GM18867 (cell line): ENCODE measurements at regions not wholly inside any gene's neighbourhood (a gene's known extent, or its start where the extent isn't known, plus 50 kb on each side); places are given as distances from the start of the nearest gene placed in this dataset.

Source experiments
- ATAC-seq: cut with Tn5 transposase; IDR thresholded peaks from one replicate; pipeline ENCODE4 v1.9.1; 2021; ENCODE audit warnings: mild to moderate bottlenecking, moderate library complexity; ENCODE audit not compliant: unreplicated experiment

DNA sequence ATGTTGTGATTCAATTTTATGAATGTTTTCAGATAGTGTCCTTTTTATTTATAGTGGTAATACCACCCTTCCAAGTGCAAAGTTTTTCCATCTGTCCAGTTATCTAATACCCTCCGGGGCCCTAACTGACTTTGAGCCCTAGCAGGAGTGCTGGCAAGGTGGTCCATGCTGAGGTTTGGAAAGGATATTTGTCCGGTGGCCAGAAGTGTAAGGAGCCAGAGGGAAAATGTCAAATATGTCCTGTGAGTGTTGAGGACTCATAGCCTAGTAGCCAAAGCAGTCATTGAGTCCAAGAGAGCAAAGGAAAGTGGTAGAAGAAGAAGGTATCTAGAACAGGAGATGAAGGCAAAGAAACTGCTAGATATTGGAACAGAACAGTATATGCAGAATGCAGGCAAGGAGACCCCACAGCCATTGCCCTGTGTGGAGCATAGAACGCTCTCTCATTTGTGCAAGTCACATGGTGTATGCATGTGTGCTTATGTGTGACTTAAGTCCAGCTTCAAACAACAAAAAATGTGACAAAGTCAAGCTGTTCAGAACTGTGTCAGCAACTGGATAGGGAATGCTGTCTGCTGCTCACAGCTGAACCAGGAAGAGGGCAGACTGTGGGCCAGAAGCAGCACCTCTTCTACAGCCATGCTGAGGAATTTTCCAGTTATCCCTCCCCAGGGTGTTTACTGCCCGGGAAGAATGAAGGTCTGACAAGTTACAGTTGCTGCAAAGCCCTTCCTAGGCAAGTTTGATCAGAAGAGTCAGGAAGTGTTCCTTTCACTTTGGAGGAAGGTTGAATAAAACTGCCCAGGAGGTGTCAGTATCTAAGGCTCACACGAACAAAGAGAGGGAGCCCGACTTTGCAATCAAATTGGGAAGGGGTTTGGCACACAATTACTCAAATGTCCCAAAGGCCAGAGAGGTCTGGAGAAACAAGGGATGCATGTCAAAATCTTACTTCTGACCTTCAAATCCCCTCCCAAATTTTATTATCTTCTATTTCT, 463.3 kb upstream of the DMAC1 start:
- no peak for ATAC-seq

DNA sequence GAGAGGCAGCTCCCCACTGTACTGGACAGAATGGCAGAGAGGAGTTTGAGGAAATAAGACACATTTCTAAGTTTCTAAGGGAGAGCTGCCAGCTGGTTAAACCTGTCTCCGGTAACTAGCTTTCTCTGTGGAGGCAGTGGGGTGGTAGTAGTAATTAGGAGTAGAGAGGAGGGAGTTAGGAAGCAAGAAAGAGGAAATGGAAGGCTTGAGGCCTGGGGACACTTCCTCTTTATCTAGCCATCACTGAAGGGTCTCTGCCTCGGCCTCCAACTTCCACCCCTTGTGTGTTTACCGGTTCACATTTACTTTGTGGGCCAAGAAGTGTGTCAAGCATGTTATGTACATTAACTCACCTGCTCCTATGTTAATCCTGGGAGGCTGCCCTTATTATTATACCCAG, 462.2 kb upstream of the DMAC1 start:
- no peak for ATAC-seq

GRCh38 chr9:8259028-8259427, 459.4 kb upstream of the DMAC1 start:
- no peak for ATAC-seq

DNA sequence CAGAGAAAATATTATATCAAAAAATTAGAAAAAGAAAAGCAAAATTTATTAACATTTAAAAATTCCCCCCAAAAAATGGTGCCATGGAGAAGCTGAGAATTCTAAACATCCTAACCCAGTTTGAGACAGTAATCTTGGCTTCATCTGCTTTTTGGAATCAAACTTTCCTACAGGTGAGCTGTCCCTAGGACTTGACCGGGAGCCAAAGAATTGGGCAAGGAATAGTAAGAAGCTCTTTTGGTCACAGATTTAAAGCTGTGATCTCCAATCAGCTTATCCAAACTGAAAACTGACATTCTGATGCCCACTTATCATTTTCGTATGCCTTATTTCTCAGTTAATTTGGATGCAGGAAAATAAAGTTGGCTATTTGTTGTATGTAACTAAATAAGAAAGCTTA, 457.3 kb upstream of the DMAC1 start:
- no peak for ATAC-seq

DNA sequence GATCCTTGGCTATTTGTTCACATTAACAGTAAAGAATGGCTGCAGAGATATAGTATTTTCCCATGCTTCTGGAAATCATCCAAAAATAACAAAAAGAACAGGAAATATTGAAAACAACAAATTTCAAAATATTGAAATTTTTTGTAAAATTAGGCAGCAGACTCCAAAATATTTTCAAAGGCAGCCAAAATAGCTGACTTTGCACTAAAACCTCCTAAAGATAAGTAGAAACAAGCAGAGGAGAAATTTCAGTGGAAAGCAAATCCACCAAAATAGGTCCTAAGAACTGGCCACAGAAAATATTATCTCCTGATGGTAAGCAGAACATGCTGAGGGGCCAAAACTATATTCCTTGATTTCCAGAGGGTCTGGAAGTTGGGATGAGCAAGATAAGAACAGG, 456.3 kb upstream of the DMAC1 start:
- ATAC-seq, result no peak

- ATAC-seq, result no peak
These were observed 455.0 kb upstream of the DMAC1 start for GRCh38 chr9:8254541-8254940.

DNA sequence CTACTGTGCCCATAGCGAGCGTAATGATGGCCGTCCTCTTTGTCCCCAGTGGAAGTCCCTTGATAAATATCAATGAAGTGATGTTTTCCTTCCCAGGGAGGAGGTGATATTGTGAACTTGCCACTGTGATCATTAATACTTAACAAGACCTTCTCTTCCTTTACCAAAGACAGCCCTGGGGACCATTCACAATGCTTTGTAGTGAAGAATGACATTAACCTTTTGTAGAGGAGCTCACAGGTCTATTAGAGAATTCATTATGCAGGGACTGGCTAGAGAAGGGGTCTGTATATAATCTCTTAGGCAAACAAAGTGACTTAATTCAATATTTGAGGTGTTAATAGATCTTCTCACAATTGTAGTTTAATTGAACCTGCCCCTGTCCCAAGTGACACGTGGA, 452.9 kb upstream of the DMAC1 start:
- ATAC-seq, result no peak

GRCh38 chr9:8251566-8251965, 452.0 kb upstream of the DMAC1 start:
- ATAC-seq, result no peak

DNA sequence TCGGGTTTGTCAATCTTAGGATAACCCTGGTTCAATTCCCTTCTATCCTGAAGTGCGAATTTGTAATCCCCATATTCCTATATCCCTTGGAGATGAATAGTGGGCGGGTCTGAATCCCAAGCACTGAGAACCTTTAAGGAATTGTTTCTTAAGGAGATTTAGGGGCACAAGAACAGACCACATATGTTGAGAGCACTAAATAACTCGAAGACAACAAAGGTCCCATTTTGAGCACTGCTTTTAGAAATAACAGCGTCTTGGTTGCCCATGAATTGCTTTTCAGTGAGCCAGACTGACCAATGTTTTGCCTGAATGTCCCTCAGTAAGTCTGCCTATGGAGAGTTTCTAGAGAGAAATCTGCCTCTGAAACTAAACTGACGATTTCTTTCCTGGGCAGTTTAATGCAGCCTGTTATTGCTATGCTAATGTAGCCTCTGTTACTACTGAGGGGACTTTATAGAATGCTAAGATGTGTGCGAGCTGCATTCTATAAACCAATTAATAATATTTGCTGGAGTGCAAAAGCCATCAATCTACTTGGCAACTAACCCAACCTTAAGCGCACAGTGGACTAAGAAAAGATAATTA, 445.0 kb upstream of the DMAC1 start:
- ATAC-seq, result no peak

DNA sequence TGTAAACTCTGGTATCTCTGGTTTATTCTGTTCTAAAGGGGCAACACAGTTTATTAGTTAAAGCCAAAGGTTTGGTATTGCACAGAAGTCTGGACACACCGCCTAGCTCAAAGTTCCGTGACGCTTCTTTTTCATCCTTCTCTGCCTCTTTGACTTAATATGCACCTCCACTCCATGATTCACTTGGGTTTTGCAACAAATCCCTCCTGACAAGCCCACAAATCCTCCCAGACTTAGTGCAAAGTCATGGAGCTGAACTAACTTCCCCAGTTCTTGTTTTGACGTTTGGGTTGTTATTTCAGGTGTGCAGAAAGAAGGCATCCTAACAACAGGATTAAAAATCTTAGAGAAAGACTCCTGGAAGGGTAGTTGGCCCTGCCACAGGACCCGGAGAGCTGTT, 441.6 kb upstream of the DMAC1 start:
- ATAC-seq, result no peak

- ATAC-seq, result no peak
These were observed 437.5 kb upstream of the DMAC1 start for GRCh38 chr9:8237096-8237495.

DNA sequence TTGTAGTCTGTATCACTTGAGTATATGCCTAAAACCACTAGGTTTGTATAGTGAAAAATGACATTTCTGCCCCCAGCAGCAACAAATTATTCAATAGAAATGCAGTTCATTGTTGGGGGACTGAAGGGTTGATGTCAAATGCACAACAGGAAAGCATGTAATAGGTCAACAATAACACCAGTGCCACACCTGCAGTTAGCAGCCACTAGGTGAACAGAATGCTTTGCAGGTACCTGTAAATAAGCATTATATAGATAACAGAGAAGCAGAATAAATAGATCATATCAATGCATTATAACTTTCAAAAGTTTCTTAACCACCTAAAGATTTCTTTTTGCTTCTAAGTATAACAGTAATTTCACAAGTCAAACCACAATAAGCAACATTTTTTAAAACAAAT, 435.9 kb upstream of the DMAC1 start:
- ATAC-seq, result no peak

- no peak for ATAC-seq
These were observed 434.7 kb upstream of the DMAC1 start for GRCh38 chr9:8234316-8234715.

GRCh38 chr9:8232726-8233125, 433.1 kb upstream of the DMAC1 start:
- ATAC-seq, result no peak

- no peak for ATAC-seq
These were observed 429.6 kb upstream of the DMAC1 start for GRCh38 chr9:8229226-8229625.

- ATAC-seq, result no peak
These were observed 424.8 kb upstream of the DMAC1 start for GRCh38 chr9:8224381-8224801.

DNA sequence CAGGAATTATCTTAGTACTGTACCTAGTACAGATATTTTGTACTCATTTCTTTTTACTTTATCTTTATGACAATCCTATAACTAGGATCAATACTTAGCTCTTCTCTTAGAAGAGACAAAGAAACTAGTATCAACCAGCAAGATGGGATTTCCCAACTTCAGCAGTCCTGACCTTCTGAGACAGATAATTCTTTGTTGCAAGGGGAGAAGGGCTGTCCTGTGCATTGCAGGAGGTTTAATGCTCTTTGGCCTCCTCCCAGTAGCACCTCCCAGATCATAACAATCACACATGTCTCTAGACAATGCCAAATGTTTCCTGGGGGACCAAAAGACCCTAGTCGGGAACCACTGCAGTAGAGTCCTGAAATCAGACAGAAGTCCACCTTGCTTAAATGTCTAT, 424.3 kb upstream of the DMAC1 start:
- no peak for ATAC-seq

DNA sequence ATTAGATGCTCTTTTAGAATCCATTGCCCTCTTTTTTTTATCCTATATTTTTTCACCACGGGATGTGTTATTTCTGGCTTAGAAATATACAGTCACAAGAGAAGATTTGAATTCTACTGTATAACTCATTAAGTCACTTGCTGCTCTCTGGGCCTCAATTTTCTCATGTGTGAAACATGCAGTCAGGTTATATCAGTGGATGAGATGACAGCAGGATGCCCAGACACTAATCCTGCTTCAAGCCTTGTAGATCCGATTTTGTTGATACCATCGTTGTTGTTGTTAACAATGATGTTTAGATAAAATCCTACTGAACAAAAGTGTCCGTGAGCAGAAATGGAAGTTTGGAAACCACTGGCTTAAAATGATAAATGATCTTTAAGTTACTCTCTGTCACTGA, 421.9 kb upstream of the DMAC1 start:
- no peak for ATAC-seq

DNA sequence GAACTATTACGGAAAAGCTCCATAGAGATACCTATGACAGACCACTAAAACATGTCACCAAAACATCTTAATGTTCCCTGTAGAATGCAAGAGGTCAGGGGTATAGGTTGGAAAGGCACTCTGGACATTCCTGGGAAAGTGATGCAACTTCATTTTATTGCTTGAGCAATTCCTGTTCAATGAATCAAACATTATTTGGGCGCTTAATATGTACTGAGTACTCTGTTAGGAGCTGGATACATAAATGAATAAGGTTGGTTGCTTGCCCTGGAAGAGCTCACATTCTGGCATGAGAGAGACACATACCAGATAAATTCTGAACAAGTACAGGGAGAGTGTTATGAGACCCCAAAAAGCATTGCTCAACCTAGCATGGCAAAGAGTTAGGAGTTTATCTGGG, 408.9 kb upstream of the DMAC1 start:
- ATAC-seq, result no peak

GRCh38 chr9:8207596-8207995, 408.0 kb upstream of the DMAC1 start:
- no peak for ATAC-seq

DNA sequence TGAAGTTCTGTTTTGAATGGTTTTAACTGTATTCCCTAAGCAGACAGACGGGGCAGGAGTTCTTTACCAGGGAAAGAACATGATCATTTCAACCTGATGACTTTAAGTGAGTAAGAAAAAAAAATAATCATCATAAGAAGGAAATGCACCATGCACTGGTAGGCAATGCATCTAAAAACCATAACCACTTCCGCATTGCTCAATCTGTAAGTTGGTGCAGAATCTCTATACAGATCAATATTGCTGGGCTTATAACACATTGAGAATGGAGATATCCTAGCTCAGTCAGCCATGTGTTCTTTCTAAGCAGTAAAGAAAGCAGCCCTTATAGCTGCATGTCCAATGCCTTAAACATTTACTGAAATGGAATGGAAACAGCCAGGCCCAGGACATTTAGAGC, 407.1 kb upstream of the DMAC1 start:
- ATAC-seq, result no peak

DNA sequence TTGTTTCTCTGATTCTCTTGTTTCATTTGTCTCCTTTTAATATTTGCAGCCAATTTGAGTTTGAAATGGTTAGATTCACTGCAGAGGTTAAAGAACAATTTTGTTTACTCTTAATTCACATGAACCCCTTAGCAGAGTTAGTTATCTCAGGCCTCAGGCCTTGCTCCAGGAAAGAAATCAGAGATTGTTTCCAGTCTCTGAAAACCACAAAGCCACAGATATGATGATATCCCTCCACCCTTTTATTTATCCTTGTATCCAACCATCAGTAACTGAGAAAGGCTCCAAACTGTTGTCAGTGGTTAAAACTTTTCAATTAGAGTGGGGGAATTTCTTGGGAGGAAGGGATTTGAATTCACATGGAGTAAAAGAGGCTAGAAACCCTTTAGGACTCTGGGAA, 406.0 kb upstream of the DMAC1 start:
- no peak for ATAC-seq
